Body of pancreas (tissue), 4 donors: ENCODE measurements at regions not wholly inside any gene's neighbourhood (a gene's known extent, or its start where the extent isn't known, plus 50 kb on each side); places are given as distances from the start of the nearest gene placed in this dataset.

ENCODE experiments used
- CTCF ChIP-seq, 7 experiments: fragments of 450-650 bp in 4 of 7; fragments of 200-600 bp in 3 of 7; sonication (generic) in 3 of 7; IDR thresholded peaks; one replicate each; pipeline ENCODE4 v1.5.1; 2016 to 2019; ENCODE audit warnings: antibody characterized with exemption in 7 of 7
- POLR2A ChIP-seq, 3 donors: fragments of 450-650 bp; IDR thresholded peaks; one replicate each; pipeline ENCODE4 v1.6.1; 2016; ENCODE audit warnings: antibody characterized with exemption in 3 of 3, mild to moderate bottlenecking in 2 of 3

- TF ChIP-seq POLR2A (IDR thresholded peaks at IDR 0.05) = no peak
- TF ChIP-seq CTCF (IDR thresholded peaks at IDR 0.05) = no peak
Observed at GRCh38 chr2:163983911-163984310, 248.1 kb upstream of the FIGN start.
